ENCODE measurements at regions not wholly inside any gene's neighbourhood (a gene's known extent, or its start where the extent isn't known, plus 50 kb on each side); places are given as distances from the start of the nearest gene placed in this dataset.

GRCh38 chr20:55424968-55425367, 580.4 kb downstream of the CBLN4 start:
- TF ChIP-seq CTCF (conservative IDR thresholded peaks at IDR 0.05; ENCODE audit: low read length) = no peak
- no peak for TF ChIP-seq EZH2phosphoT487 (IDR thresholded peaks at IDR 0.05; ENCODE audit: borderline replicate concordance)
